Coronary artery (tissue), 2 donors: ENCODE measurements at regions not wholly inside any gene's neighbourhood (a gene's known extent, or its start where the extent isn't known, plus 50 kb on each side); places are given as distances from the start of the nearest gene placed in this dataset.

Experiments used
- DNase-seq: peaks from one replicate; pipeline ENCODE4 v3.0.0-alpha.2; 2017; ENCODE audit warnings: low spot score
- H3K27ac ChIP-seq, 2 donors: fragments of 200-600 bp; sonication (generic); one replicate each; pipeline ENCODE4 v1.5.1; 2016 to 2019
- H3K4me3 ChIP-seq: fragments of 200-600 bp; sonication (generic); 2 replicates; pipeline ENCODE4 v1.5.1; 2016; ENCODE audit warnings: mild to moderate bottlenecking, moderate library complexity
- TF ChIP-seq, protein P1 (sequence below): fragments of 200-600 bp; sonication (generic); IDR thresholded peaks from one replicate; pipeline ENCODE4 v1.5.1; 2019; ENCODE audit warnings: antibody characterized with exemption

DNA sequence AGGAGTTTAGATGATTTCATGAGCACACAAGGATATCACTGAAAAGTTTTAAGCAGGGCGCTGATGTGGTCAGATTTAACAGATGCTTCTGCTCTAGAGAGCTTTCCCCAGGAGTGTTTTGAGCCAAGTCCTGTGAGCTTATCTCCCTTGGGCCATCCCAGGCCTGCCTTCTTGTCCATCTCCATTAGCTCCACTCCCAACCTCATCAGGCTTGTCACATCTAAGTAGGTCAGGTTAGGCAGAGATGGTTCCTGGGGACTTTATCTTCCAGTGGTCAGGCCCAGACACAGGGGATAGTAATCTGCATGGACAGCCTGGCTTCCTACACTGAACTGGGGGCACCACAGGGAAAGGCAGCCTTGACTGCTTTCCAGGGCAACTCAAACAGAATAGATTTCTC, 145.4 kb upstream of the SRRM4 start:
- no peak overlapping the region for H3K27ac ChIP-seq
- H3K4me3 ChIP-seq = no peak overlapping the region
- TF ChIP-seq, protein P1, sequence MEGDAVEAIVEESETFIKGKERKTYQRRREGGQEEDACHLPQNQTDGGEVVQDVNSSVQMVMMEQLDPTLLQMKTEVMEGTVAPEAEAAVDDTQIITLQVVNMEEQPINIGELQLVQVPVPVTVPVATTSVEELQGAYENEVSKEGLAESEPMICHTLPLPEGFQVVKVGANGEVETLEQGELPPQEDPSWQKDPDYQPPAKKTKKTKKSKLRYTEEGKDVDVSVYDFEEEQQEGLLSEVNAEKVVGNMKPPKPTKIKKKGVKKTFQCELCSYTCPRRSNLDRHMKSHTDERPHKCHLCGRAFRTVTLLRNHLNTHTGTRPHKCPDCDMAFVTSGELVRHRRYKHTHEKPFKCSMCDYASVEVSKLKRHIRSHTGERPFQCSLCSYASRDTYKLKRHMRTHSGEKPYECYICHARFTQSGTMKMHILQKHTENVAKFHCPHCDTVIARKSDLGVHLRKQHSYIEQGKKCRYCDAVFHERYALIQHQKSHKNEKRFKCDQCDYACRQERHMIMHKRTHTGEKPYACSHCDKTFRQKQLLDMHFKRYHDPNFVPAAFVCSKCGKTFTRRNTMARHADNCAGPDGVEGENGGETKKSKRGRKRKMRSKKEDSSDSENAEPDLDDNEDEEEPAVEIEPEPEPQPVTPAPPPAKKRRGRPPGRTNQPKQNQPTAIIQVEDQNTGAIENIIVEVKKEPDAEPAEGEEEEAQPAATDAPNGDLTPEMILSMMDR = no peak
- DNase-seq = no peak

DNA sequence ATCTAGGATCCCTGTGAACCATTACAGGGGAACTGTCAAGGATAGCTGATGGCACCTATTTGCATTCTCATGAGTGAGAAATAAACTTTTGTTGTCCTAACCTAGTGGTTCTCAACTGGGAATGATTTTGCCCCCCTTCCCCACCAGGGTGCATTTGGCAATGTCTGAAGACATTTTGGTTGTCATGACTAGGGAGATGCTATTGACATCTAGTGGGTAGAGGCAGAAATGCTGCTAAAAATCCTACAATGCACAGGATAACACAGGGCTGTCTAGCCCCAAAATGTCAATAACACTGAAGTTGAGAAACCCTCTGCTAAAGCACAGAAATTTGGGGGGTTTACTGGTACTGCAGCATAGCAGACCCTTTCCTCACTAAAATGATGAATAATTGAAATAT, 140.9 kb upstream of the SRRM4 start:
- DNase-seq = no peak
- Histone ChIP-seq H3K27ac (no peak overlapping the region), H3K4me3 (no peak overlapping the region)
- TF ChIP-seq, protein P1 = no peak

DNA sequence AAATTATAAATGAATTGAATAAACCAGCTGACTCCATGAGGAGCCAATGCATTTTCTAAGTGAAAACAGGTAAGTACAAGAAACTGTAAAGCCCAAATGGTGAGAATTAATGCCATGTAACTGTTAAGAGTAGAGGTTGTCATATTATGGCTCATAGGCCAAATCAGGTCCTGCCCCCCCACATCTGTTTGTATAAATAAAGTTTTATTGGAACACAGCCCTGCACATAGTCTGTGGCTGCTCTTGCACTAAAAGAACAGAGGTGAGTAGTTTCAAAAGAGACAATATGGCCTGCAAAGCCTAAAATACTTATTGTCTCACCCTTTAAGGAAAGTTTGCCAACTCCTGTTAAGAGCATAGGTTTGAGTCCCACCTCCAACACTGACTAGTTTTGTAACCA, 140.5 kb upstream of the SRRM4 start:
- H3K4me3 ChIP-seq = no peak overlapping the region
- TF ChIP-seq, protein P1 = no peak
- DNase-seq = no peak
- no peak overlapping the region for H3K27ac ChIP-seq

DNA sequence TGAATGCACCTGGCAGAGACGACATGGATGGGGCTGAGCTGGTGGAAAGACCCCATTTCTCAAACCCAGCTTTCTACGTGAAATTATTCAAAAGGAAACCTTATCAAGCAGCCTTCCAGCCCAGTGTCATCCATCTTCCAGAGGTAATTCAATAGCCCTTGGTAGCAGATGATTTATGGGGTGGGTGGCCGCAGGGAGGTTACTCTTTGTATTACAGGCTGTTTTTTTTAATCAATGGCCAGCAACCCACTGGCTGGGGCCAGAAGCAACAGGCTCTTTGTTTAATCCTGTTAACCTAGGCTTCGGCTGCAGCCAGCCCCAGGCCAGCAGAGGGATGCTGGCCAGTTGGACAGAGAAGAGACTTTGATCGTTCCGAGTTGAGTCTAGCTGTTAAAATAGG, 139.8 kb upstream of the SRRM4 start:
- Histone ChIP-seq H3K27ac (no peak overlapping the region), H3K4me3 (no peak overlapping the region)
- TF ChIP-seq, protein P1 = no peak
- no peak for DNase-seq

DNA sequence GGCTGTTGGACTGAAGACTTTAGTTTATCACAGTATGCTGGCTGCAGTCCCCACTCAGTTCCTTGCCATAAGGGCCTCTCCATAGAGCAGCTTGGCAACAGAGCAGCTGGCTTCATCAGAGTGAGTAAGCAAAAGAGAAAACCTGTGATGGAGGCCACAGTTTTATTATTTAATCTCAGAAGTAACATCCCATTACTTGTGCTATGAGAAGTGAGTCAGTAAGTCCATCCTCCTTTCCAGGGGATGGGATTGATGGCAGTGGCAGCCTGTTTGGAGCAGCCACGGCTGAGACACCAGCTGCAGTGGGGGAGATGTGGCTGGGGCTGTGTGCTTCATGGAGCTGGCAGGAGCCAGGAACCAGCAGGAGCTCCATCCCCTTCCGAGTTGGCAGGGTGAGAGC, 138.5 kb upstream of the SRRM4 start:
- DNase-seq = no peak
- H3K4me3 ChIP-seq = no peak overlapping the region
- TF ChIP-seq, protein P1 = no peak
- no peak overlapping the region for H3K27ac ChIP-seq

DNA sequence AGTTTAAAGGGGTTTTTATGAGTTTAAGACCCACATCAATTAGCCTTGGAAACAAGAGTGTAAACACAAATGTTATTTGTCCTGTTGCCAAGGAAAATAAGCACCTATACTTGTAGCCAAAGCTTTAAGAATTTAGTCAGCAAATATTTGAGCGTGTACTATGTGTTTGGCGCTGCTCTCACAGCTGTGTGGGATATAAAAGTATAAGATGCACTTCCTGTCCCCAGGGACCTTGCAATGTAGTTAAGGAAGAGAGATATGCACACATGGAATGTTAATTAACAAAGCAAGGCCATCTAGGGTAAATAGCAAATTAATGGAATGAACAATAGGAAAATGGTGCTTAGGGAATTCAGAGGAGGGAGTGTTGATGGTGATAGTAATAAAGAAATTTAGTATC, 134.9 kb upstream of the SRRM4 start:
- H3K4me3 ChIP-seq = no peak overlapping the region
- TF ChIP-seq, protein P1 = no peak
- DNase-seq = no peak
- no peak overlapping the region for H3K27ac ChIP-seq

DNA sequence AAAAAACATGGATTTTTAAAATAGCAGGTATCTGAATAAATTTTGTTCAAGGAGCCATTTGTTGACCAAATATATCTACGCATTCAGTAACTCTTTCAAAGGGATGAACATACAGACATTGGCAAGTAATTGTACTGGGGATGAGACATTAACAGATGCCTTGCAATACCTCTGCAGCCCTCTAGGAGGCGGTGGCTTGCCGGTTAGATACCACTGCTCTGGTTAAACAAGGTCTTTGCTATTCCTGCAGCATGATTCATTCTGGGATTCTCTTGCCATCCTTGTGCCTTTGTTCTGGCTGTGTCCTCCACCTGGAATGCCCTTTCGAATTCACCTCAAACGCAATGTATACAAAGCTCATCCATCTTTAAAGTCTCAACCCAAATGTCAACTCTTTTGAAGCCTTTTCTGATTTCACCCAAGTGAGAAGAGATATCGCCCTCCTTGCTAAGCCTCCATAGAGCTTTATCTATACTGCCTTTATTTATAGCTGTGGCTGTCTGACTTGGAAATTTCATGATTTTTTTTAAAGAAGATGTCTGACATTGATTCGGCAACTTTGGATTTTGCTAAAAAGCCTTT, 131.0 kb upstream of the SRRM4 start:
- no peak overlapping the region for H3K4me3 ChIP-seq
- TF ChIP-seq, protein P1 = no peak
- no peak overlapping the region for H3K27ac ChIP-seq
- no peak for DNase-seq
